ENCODE measurements at regions not wholly inside any gene's neighbourhood (a gene's known extent, or its start where the extent isn't known, plus 50 kb on each side); places are given as distances from the start of the nearest gene placed in this dataset.

- H3K27ac ChIP-seq (ENCODE audit: low read depth in 1 of 2, low read length in 2 of 2) = peak overlapping the region in 1 of 2 donors; percentile 12
Measured at GRCh38 chr4:143282211-143282707, 54.4 kb upstream of the GAB1 start.

GRCh38 chr4:143285696-143286437 is 50.8 kb upstream of the GAB1 start:
- no peak for DNase-seq (ENCODE audit: low spot score)
- TF ChIP-seq CTCF (IDR thresholded peaks at IDR 0.05; ENCODE audit: low read depth, low read length, missing input control) (no peak), JUND (IDR thresholded peaks at IDR 0.05) (no peak), NR2F2 (IDR thresholded peaks at IDR 0.05) (no peak), SP1 (IDR thresholded peaks at IDR 0.05) (no peak)
- Histone ChIP-seq H3K27me3 (ENCODE audit: control insufficient read depth in 4 of 4, insufficient read depth in 4 of 4, low read length in 3 of 4) (no peaks in the 10 kb centered on the region), H3K36me3 (ENCODE audit: control insufficient read depth in 4 of 4, insufficient read depth in 3 of 4, low read depth in 1 of 4, low read length in 3 of 4) (no peaks in the 10 kb centered on the region), H3K4me1 (ENCODE audit: control insufficient read depth in 4 of 4, insufficient read depth in 4 of 4, low read length in 3 of 4) (no peaks in the 10 kb centered on the region), H3K4me3 (ENCODE audit: low read depth in 1 of 3, low read length in 3 of 3) (no peak overlapping the region), H3K9me3 (ENCODE audit: control insufficient read depth in 4 of 4, low read length in 3 of 4) (no peaks in the 10 kb centered on the region), H3K9ac (ENCODE audit: low read depth in 1 of 2, low read length in 2 of 2) (no peak overlapping the region), H3K27ac (ENCODE audit: low read depth in 1 of 2, low read length in 2 of 2) (no peak overlapping the region)
- WGBS = 49% methylated on average over 2 of the region's 2 CpGs

More at GRCh38 chr4:143282211-143282707, 54.4 kb upstream of the GAB1 start:
- Histone ChIP-seq H3K9ac (ENCODE audit: low read depth in 1 of 2, low read length in 2 of 2) (no peak overlapping the region), H3K36me3 (ENCODE audit: control insufficient read depth in 4 of 4, insufficient read depth in 3 of 4, low read depth in 1 of 4, low read length in 3 of 4) (no peaks in the 10 kb centered on the region), H3K4me3 (ENCODE audit: low read depth in 1 of 3, low read length in 3 of 3) (no peak overlapping the region), H3K9me3 (ENCODE audit: control insufficient read depth in 4 of 4, low read length in 3 of 4) (no peaks in the 10 kb centered on the region), H3K4me1 (ENCODE audit: control insufficient read depth in 4 of 4, insufficient read depth in 4 of 4, low read length in 3 of 4) (no peaks in the 10 kb centered on the region), H3K27me3 (ENCODE audit: control insufficient read depth in 4 of 4, insufficient read depth in 4 of 4, low read length in 3 of 4) (no peaks in the 10 kb centered on the region)
- WGBS = 81% methylated on average over 3 of the region's 3 CpGs
- no peak for DNase-seq (ENCODE audit: low spot score)
- TF ChIP-seq ZBTB33 (IDR thresholded peaks at IDR 0.05) = no peak
- TF ChIP-seq NR2F2 (IDR thresholded peaks at IDR 0.05) = peak; percentile 51

- no peak overlapping the region for H3K9ac ChIP-seq (ENCODE audit: low read depth in 1 of 2, low read length in 2 of 2)
- no peak overlapping the region for H3K4me3 ChIP-seq (ENCODE audit: low read depth in 1 of 3, low read length in 3 of 3)
- no peaks in the 10 kb centered on the region for H3K27me3 ChIP-seq (ENCODE audit: control insufficient read depth in 4 of 4, insufficient read depth in 4 of 4, low read length in 3 of 4)
- no peak for DNase-seq (ENCODE audit: low spot score)
- H3K27ac ChIP-seq (ENCODE audit: low read depth in 1 of 2, low read length in 2 of 2) = no peak overlapping the region
- no peaks in the 10 kb centered on the region for H3K9me3 ChIP-seq (ENCODE audit: control insufficient read depth in 4 of 4, low read length in 3 of 4)
- no peak for TF ChIP-seq SP1 (IDR thresholded peaks at IDR 0.05)
- peak; percentile 45 for TF ChIP-seq NR2F2 (IDR thresholded peaks at IDR 0.05)
- 70% methylated on average over 7 of the region's 7 CpGs for WGBS
- H3K4me1 ChIP-seq (ENCODE audit: control insufficient read depth in 4 of 4, insufficient read depth in 4 of 4, low read length in 3 of 4) = no peaks in the 10 kb centered on the region
- no peaks in the 10 kb centered on the region for H3K36me3 ChIP-seq (ENCODE audit: control insufficient read depth in 4 of 4, insufficient read depth in 3 of 4, low read depth in 1 of 4, low read length in 3 of 4)
Measured at GRCh38 chr4:143286701-143287571, 49.7 kb upstream of the GAB1 start.
